Lung (tissue), 11 donors: ENCODE measurements at regions not wholly inside any gene's neighbourhood (a gene's known extent, or its start where the extent isn't known, plus 50 kb on each side); places are given as distances from the start of the nearest gene placed in this dataset.

ENCODE experiments used
- ATAC-seq: fragments of 200-7000 bp; cut with Tn5 transposase; one replicate; pipeline ENCODE4 v1.9.1; 2020; ENCODE audit warnings: moderate number of reproducible peaks; ENCODE audit not compliant: insufficient read depth, low FRiP score
- DNase-seq, 3 donors: peaks; one replicate each; pipeline ENCODE4 v3.0.0-alpha.2; 2013 to 2017
- H3K27ac ChIP-seq, 2 donors: one replicate each; pipeline ENCODE4 v1.5.1; 2013; ENCODE audit warnings: mild to moderate bottlenecking in 2 of 2, moderate library complexity in 2 of 2, control low read depth in 1 of 2, inconsistent platforms in 1 of 2, low read depth in 1 of 2, low read length in 1 of 2
- H3K27me3 ChIP-seq, 3 donors: one replicate each; pipeline ENCODE4 v1.5.1; 2013; ENCODE audit warnings: low read length in 2 of 3; ENCODE audit not compliant: control insufficient read depth in 3 of 3, insufficient read depth in 3 of 3
- H3K36me3 ChIP-seq, 4 donors: one replicate each; pipeline ENCODE4 v1.5.1; 2013; ENCODE audit warnings: low read length in 4 of 4, mild to moderate bottlenecking in 1 of 4, moderate library complexity in 1 of 4; ENCODE audit not compliant: control insufficient read depth in 4 of 4, insufficient read depth in 4 of 4
- H3K4me1 ChIP-seq, 5 donors: one replicate each; pipeline ENCODE4 v1.5.1; 2013; ENCODE audit warnings: low read length in 5 of 5, mild to moderate bottlenecking in 2 of 5, moderate library complexity in 1 of 5; ENCODE audit not compliant: control insufficient read depth in 5 of 5, insufficient read depth in 5 of 5
- H3K4me3 ChIP-seq: one replicate; pipeline ENCODE4 v1.5.1; 2013; ENCODE audit warnings: mild to moderate bottlenecking, control low read depth, moderate library complexity
- H3K9ac ChIP-seq, 2 donors: one replicate each; pipeline ENCODE4 v1.5.1; 2013; ENCODE audit warnings: low read length in 2 of 2, control low read depth in 1 of 2; ENCODE audit not compliant: insufficient read depth in 1 of 2
- H3K9me3 ChIP-seq, 4 donors: one replicate each; pipeline ENCODE4 v1.5.1; 2013; ENCODE audit warnings: low read length in 3 of 4, mild to moderate bottlenecking in 1 of 4, moderate library complexity in 1 of 4; ENCODE audit not compliant: control insufficient read depth in 4 of 4, insufficient read depth in 3 of 4
- WGBS, 2 donors: extraction: QIAGEN DNeasy Blood & Tissue Kit; methylation state at CpG; one replicate each; pipeline ENCODE4 v1.1.7; 2013; 5-methylcytosine and 5-hydroxymethylcytosine counted together
- TF ChIP-seq, protein P1 (sequence below): IDR thresholded peaks from 2 replicates; pipeline ENCODE4 v1.5.1; 2012; ENCODE audit warnings: mild to moderate bottlenecking; ENCODE audit errors: control extremely low read depth, extremely low read depth
- donor health status: control.
- donor health status: control.
- donor health status: Bipolar disorder and iron deficiency.
- donor health status: healthy.
- donor health status: DM: yes; HTN: yes; CAD: no.

DNA sequence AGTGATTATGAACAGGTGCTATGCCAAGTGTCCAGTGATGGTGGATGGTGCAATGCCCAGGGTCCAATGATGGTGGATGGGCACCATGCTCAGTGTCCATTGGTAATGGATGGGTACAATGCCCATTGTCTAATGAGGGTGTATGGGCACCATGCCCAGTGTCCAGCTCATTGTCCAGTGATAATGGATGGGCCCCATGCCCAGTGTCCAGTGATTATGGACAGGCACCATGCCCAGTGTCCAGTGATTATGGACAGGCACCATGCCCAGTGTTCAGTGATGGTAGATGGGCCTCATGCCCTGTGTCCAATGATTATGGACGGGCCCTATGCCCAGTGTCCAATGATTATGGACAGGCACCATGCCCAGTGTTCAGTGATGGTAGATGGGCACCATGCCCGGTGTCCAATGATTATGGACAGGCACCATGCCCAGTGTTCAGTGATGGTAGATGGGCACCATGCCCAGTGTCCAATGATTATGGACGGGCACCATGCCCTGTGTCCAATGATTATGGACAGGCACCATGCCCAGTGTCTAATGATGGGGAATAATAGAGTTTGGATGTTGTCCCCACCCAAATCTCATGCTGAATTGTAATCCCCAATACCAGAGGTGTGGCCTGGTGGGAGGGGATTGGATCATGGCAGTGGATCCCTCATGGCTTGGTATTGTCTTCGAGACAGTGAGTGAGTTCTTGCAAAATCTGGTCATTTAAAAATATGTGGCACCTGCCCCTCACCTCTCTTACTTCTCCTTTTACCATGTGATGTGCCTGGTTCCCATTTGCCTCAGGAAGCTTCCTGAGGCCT is 87.8 kb downstream of the ANKRD10 start:
- no peaks in the 10 kb centered on the region for H3K9me3 ChIP-seq
- H3K36me3 ChIP-seq, result no peaks in the 10 kb centered on the region
- TF ChIP-seq, protein P1, sequence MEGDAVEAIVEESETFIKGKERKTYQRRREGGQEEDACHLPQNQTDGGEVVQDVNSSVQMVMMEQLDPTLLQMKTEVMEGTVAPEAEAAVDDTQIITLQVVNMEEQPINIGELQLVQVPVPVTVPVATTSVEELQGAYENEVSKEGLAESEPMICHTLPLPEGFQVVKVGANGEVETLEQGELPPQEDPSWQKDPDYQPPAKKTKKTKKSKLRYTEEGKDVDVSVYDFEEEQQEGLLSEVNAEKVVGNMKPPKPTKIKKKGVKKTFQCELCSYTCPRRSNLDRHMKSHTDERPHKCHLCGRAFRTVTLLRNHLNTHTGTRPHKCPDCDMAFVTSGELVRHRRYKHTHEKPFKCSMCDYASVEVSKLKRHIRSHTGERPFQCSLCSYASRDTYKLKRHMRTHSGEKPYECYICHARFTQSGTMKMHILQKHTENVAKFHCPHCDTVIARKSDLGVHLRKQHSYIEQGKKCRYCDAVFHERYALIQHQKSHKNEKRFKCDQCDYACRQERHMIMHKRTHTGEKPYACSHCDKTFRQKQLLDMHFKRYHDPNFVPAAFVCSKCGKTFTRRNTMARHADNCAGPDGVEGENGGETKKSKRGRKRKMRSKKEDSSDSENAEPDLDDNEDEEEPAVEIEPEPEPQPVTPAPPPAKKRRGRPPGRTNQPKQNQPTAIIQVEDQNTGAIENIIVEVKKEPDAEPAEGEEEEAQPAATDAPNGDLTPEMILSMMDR, result no peak
- H3K9ac ChIP-seq, result no peak overlapping the region
- no peak overlapping the region for H3K27ac ChIP-seq
- DNase-seq (no peak), ATAC-seq (no peak)
- no peaks in the 10 kb centered on the region for H3K27me3 ChIP-seq
- no peak overlapping the region for H3K4me3 ChIP-seq
- H3K4me1 ChIP-seq, result peaks cover 0 to 15% (median 4%) of the 10 kb centered on the region in 5 donors
- WGBS, 2 donors, result 82 to 83% methylated on average over 4 of the region's 4 CpGs
